Suprapubic skin (tissue), 4 donors: ENCODE measurements at regions not wholly inside any gene's neighbourhood (a gene's known extent, or its start where the extent isn't known, plus 50 kb on each side); places are given as distances from the start of the nearest gene placed in this dataset.

Experiments
- DNase-seq, 2 donors: peaks; one replicate each; pipeline ENCODE4 v3.0.0-alpha.2; 2019; ENCODE audit warnings: low spot score in 2 of 2
- H3K27ac ChIP-seq: fragments of 200-600 bp; sonication (generic); one replicate; pipeline ENCODE4 v1.5.1; 2019
- H3K27me3 ChIP-seq: fragments of 200-600 bp; sonication (generic); one replicate; pipeline ENCODE4 v1.5.1; 2019
- H3K36me3 ChIP-seq: fragments of 200-600 bp; sonication (generic); one replicate; pipeline ENCODE4 v1.5.1; 2019
- H3K4me1 ChIP-seq: fragments of 200-600 bp; sonication (generic); one replicate; pipeline ENCODE4 v1.5.1; 2019
- H3K4me3 ChIP-seq: fragments of 200-600 bp; sonication (generic); one replicate; pipeline ENCODE4 v1.5.1; 2019; ENCODE audit warnings: mild to moderate bottlenecking
- H3K9me3 ChIP-seq: fragments of 200-600 bp; sonication (generic); one replicate; pipeline ENCODE4 v1.5.1; 2019
- CTCF ChIP-seq, 2 donors: fragments of 200-600 bp in 1 of 2; fragments of 450-650 bp in 1 of 2; sonication (generic) in 1 of 2; IDR thresholded peaks; one replicate each; pipeline ENCODE4 v1.5.1; 2016 to 2019; ENCODE audit warnings: antibody characterized with exemption in 2 of 2, mild to moderate bottlenecking in 1 of 2, moderate library complexity in 1 of 2
- EP300 ChIP-seq: sonication (generic); formaldehyde crosslinking; IDR thresholded peaks from one replicate; pipeline ENCODE4 v1.6.1; 2017; ENCODE audit warnings: antibody characterized with exemption
- POLR2A ChIP-seq, 2 donors: fragments of 450-650 bp; IDR thresholded peaks; one replicate each; pipeline ENCODE4 v1.6.1; 2017; ENCODE audit warnings: antibody characterized with exemption in 2 of 2, mild to moderate bottlenecking in 2 of 2, moderate library complexity in 2 of 2
- POLR2AphosphoS5 ChIP-seq, 3 donors: sonication (generic); formaldehyde crosslinking; IDR thresholded peaks; one replicate each; pipeline ENCODE4 v1.6.1; 2017; ENCODE audit warnings: antibody characterized with exemption in 3 of 3
- WGBS: methylation state at CpG from one replicate; pipeline ENCODE4 v1.1.5; 2018; 5-methylcytosine and 5-hydroxymethylcytosine counted together

- H3K27ac ChIP-seq = no peak overlapping the region
- peaks cover 11% of the 10 kb centered on the region for H3K27me3 ChIP-seq
- H3K4me1 ChIP-seq = peaks cover 2% of the 10 kb centered on the region
- no peaks in the 10 kb centered on the region for H3K36me3 ChIP-seq
- H3K4me3 ChIP-seq = no peak overlapping the region
- 75% methylated on average over 3 of the region's 3 CpGs for WGBS
- DNase-seq = no peak
- H3K9me3 ChIP-seq = no peaks in the 10 kb centered on the region
- TF ChIP-seq CTCF (IDR thresholded peaks at IDR 0.05) (no peak), POLR2A (IDR thresholded peaks at IDR 0.05) (no peak), EP300 (no peak), POLR2AphosphoS5 (IDR thresholded peaks at IDR 0.05) (no peak)
These were observed 228.6 kb upstream of the SDK2 start for GRCh38 chr17:73872816-73873215.

- Histone ChIP-seq H3K4me3 (no peak overlapping the region), H3K4me1 (peaks cover 2% of the 10 kb centered on the region), H3K36me3 (no peaks in the 10 kb centered on the region), H3K9me3 (no peaks in the 10 kb centered on the region), H3K27me3 (peaks cover 8% of the 10 kb centered on the region), H3K27ac (no peak overlapping the region)
- TF ChIP-seq POLR2AphosphoS5 (IDR thresholded peaks at IDR 0.05) (no peak), CTCF (IDR thresholded peaks at IDR 0.05) (no peak)
- DNase-seq = no peak
- WGBS = 81% methylated on average over 6 of the region's 6 CpGs
These were observed 229.9 kb upstream of the SDK2 start for GRCh38 chr17:73874008-73874720.

- no peaks in the 10 kb centered on the region for H3K36me3 ChIP-seq
- no peak for TF ChIP-seq EP300
- no peak for TF ChIP-seq POLR2A (IDR thresholded peaks at IDR 0.05)
- no peak for TF ChIP-seq POLR2AphosphoS5 (IDR thresholded peaks at IDR 0.05)
- TF ChIP-seq CTCF (IDR thresholded peaks at IDR 0.05) = no peak
- H3K9me3 ChIP-seq = no peaks in the 10 kb centered on the region
- H3K27ac ChIP-seq = no peak overlapping the region
- no peak for DNase-seq
- WGBS = 48% methylated on average over 3 of the region's 3 CpGs
- H3K4me3 ChIP-seq = no peak overlapping the region
- H3K27me3 ChIP-seq = peaks cover 16% of the 10 kb centered on the region
- H3K4me1 ChIP-seq = peaks cover 2% of the 10 kb centered on the region
These were observed 231.1 kb upstream of the SDK2 start for GRCh38 chr17:73875346-73875745.

- Histone ChIP-seq H3K4me1 (peaks cover 2% of the 10 kb centered on the region), H3K27me3 (peaks cover 37% of the 10 kb centered on the region), H3K9me3 (no peaks in the 10 kb centered on the region), H3K27ac (no peak overlapping the region), H3K4me3 (no peak overlapping the region), H3K36me3 (no peaks in the 10 kb centered on the region)
- 79% methylated on average over 9 of the region's 9 CpGs for WGBS
- TF ChIP-seq EP300 (no peak), POLR2AphosphoS5 (IDR thresholded peaks at IDR 0.05) (no peak), POLR2A (IDR thresholded peaks at IDR 0.05) (no peak), CTCF (IDR thresholded peaks at IDR 0.05) (no peak)
- DNase-seq = no peak
These were observed 233.7 kb upstream of the SDK2 start for GRCh38 chr17:73877962-73878361.

GRCh38 chr17:73878923-73879322 lies 234.7 kb upstream of the SDK2 start:
- TF ChIP-seq EP300 (no peak), POLR2AphosphoS5 (IDR thresholded peaks at IDR 0.05) (no peak), POLR2A (IDR thresholded peaks at IDR 0.05) (no peak), CTCF (IDR thresholded peaks at IDR 0.05) (no peak)
- no peaks in the 10 kb centered on the region for H3K9me3 ChIP-seq
- 58% methylated on average over 14 of the region's 14 CpGs for WGBS
- H3K4me3 ChIP-seq = no peak overlapping the region
- H3K27ac ChIP-seq = no peak overlapping the region
- H3K4me1 ChIP-seq = peaks cover 2% of the 10 kb centered on the region
- DNase-seq = no peak
- H3K36me3 ChIP-seq = no peaks in the 10 kb centered on the region
- peaks cover 42% of the 10 kb centered on the region for H3K27me3 ChIP-seq
